ENCODE measurements at regions not wholly inside any gene's neighbourhood (a gene's known extent, or its start where the extent isn't known, plus 50 kb on each side); places are given as distances from the start of the nearest gene placed in this dataset.

DNA sequence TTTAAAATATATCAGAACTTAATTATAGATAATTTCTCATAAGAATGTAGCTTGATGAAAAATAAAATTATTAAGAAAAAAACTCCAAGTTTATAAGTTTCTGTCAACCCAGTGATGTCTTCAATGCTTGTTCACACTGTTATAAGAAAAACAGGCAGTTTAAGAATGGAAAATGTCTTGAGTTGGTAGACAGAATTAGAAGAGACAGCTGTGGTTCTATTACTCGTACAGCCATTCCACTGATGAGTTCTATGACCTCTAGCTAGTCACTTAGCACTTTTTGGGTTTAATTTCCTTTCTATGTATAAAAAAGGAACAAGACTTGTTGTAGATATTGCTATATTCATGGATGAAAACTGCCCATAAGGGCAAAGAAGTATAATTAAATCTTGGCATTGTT is 1013.1 kb upstream of the ATXN8OS start:
- H3K79me2 ChIP-seq (ENCODE audit: control insufficient read depth, insufficient read depth, low read length): no peaks in the 10 kb centered on the region
- H3K4me3 ChIP-seq (ENCODE audit: control insufficient read depth in 2 of 3, extremely low read depth in 1 of 3, insufficient read depth in 2 of 3, low read depth in 1 of 3, low read length in 3 of 3): no peak overlapping the region
- no peaks in the 10 kb centered on the region for H3K9me1 ChIP-seq (ENCODE audit: control insufficient read depth, extremely low read depth, insufficient read depth, low read length)
- DNase-seq (ENCODE audit: low read depth, low spot score) (no peak), FAIRE-seq (no peak)
- dilution Hi-C loops (cut with MboI; ENCODE audit: extremely low pct_ligation_motif_present, low sequenced_read_pairs): no loop called here
- TF ChIP-seq, protein P1, sequence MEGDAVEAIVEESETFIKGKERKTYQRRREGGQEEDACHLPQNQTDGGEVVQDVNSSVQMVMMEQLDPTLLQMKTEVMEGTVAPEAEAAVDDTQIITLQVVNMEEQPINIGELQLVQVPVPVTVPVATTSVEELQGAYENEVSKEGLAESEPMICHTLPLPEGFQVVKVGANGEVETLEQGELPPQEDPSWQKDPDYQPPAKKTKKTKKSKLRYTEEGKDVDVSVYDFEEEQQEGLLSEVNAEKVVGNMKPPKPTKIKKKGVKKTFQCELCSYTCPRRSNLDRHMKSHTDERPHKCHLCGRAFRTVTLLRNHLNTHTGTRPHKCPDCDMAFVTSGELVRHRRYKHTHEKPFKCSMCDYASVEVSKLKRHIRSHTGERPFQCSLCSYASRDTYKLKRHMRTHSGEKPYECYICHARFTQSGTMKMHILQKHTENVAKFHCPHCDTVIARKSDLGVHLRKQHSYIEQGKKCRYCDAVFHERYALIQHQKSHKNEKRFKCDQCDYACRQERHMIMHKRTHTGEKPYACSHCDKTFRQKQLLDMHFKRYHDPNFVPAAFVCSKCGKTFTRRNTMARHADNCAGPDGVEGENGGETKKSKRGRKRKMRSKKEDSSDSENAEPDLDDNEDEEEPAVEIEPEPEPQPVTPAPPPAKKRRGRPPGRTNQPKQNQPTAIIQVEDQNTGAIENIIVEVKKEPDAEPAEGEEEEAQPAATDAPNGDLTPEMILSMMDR (optimal IDR thresholded peaks at IDR 0.05 in 1 of 3, IDR thresholded peaks at IDR 0.05 in 1 of 3, conservative IDR thresholded peaks at IDR 0.05 in 1 of 3; ENCODE audit: extremely low read depth in 1 of 3, insufficient read depth in 2 of 3, low read length in 3 of 3): no peak
- no peak for TF ChIP-seq EZH2 (IDR thresholded peaks at IDR 0.05; ENCODE audit: low read length)
- H3K4me1 ChIP-seq (ENCODE audit: control insufficient read depth, extremely low read depth, insufficient read depth, low read length): no peaks in the 10 kb centered on the region
- H3K27me3 ChIP-seq (ENCODE audit: control insufficient read depth, extremely low read depth, insufficient read depth, low read length): no peaks in the 10 kb centered on the region
- no peak overlapping the region for H3K4me2 ChIP-seq (ENCODE audit: control insufficient read depth, extremely low read depth, insufficient read depth, low read depth, low read length)
- no peak overlapping the region for H2AFZ ChIP-seq (ENCODE audit: control insufficient read depth, low read length)
- H3K36me3 ChIP-seq (ENCODE audit: control insufficient read depth in 2 of 2, extremely low read depth in 1 of 2, insufficient read depth in 2 of 2, low read length in 2 of 2): no peaks in the 10 kb centered on the region
- H4K20me1 ChIP-seq (ENCODE audit: control insufficient read depth, extremely low read depth, insufficient read depth, low read length): no peaks in the 10 kb centered on the region
- H3K9ac ChIP-seq (ENCODE audit: control insufficient read depth, extremely low read depth, insufficient read depth, low read length): no peak overlapping the region
- no peaks in the 10 kb centered on the region for H3K9me3 ChIP-seq (ENCODE audit: control insufficient read depth, low read depth, low read length)
- H3K27ac ChIP-seq (ENCODE audit: control insufficient read depth, insufficient read depth, low read length): no peak overlapping the region

DNA sequence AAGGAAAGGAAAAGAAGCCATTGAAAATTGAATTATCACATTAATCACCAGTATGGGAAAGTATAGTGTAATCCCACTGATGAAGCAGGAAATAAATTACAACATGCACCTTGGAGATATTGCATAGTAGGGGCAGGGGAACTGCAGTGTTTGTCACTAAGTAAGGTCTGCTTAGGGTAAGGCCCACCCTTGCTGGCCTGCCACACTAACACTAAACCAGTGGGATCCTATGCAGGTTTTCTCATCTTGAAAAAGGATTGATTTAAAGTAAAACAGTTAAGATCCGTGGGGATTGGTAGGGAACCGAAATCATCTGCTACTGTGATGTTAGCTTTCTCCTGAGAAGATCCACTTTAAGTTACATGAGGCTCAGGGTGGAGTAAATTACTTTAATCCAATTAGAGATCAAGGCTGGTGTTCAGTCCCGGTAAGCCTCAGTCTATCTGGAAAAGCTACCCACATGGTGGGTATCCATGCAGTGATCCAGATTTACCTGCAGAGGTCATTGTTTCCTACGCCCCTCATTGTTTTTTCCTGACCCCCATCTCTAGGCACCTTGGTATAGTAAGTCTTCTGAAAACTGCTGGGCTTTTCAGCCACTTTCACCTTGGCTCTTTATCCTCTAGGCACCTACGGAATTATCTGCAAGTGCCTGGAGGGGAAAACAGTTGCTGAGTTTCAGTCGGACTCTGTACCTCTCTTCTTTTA is 1014.9 kb upstream of the ATXN8OS start:
- H3K9me1 ChIP-seq (ENCODE audit: control insufficient read depth, extremely low read depth, insufficient read depth, low read length): no peaks in the 10 kb centered on the region
- dilution Hi-C loops (cut with MboI; ENCODE audit: extremely low pct_ligation_motif_present, low sequenced_read_pairs): no loop called here
- no peaks in the 10 kb centered on the region for H4K20me1 ChIP-seq (ENCODE audit: control insufficient read depth, extremely low read depth, insufficient read depth, low read length)
- FAIRE-seq (no peak), DNase-seq (ENCODE audit: low read depth, low spot score) (no peak)
- H3K79me2 ChIP-seq (ENCODE audit: control insufficient read depth, insufficient read depth, low read length): no peaks in the 10 kb centered on the region
- H3K9ac ChIP-seq (ENCODE audit: control insufficient read depth, extremely low read depth, insufficient read depth, low read length): no peak overlapping the region
- H3K27me3 ChIP-seq (ENCODE audit: control insufficient read depth, extremely low read depth, insufficient read depth, low read length): no peaks in the 10 kb centered on the region
- no peaks in the 10 kb centered on the region for H3K9me3 ChIP-seq (ENCODE audit: control insufficient read depth, low read depth, low read length)
- no peaks in the 10 kb centered on the region for H3K36me3 ChIP-seq (ENCODE audit: control insufficient read depth in 2 of 2, extremely low read depth in 1 of 2, insufficient read depth in 2 of 2, low read length in 2 of 2)
- H3K4me3 ChIP-seq (ENCODE audit: control insufficient read depth in 2 of 3, extremely low read depth in 1 of 3, insufficient read depth in 2 of 3, low read depth in 1 of 3, low read length in 3 of 3): no peak overlapping the region
- no peak overlapping the region for H3K4me2 ChIP-seq (ENCODE audit: control insufficient read depth, extremely low read depth, insufficient read depth, low read depth, low read length)
- H3K27ac ChIP-seq (ENCODE audit: control insufficient read depth, insufficient read depth, low read length): no peak overlapping the region
- TF ChIP-seq, protein P1 (optimal IDR thresholded peaks at IDR 0.05 in 1 of 3, IDR thresholded peaks at IDR 0.05 in 1 of 3, conservative IDR thresholded peaks at IDR 0.05 in 1 of 3; ENCODE audit: extremely low read depth in 1 of 3, insufficient read depth in 2 of 3, low read length in 3 of 3): no peak
- no peak for TF ChIP-seq EZH2 (IDR thresholded peaks at IDR 0.05; ENCODE audit: low read length)
- H2AFZ ChIP-seq (ENCODE audit: control insufficient read depth, low read length): no peak overlapping the region
- no peaks in the 10 kb centered on the region for H3K4me1 ChIP-seq (ENCODE audit: control insufficient read depth, extremely low read depth, insufficient read depth, low read length)

All from keratinocyte (primary cell).